Sigmoid colon (tissue), 3 donors: ENCODE measurements at regions not wholly inside any gene's neighbourhood (a gene's known extent, or its start where the extent isn't known, plus 50 kb on each side); places are given as distances from the start of the nearest gene placed in this dataset.
"Not testable (repeated sequence)": the region's sequence is repeated elsewhere in the genome, so short reads cannot be mapped to it uniquely, and the experiment has no call there.

Source experiments
- CTCF ChIP-seq, 4 experiments: fragments of 450-650 bp in 3 of 4; fragments of 200-600 bp in 1 of 4; IDR thresholded peaks; one replicate each; pipeline ENCODE4 v1.5.1; 2016 to 2019; ENCODE audit warnings: antibody characterized with exemption in 4 of 4, mild to moderate bottlenecking in 3 of 4, moderate library complexity in 2 of 4
- POLR2A ChIP-seq, 2 donors: fragments of 450-650 bp; IDR thresholded peaks; one replicate each; pipeline ENCODE4 v1.6.1; 2016; ENCODE audit warnings: antibody characterized with exemption in 2 of 2, mild to moderate bottlenecking in 2 of 2, moderate library complexity in 2 of 2

GRCh38 chr1:112825075-112825474 lies 109.9 kb upstream of the PPM1J start:
- TF ChIP-seq CTCF, POLR2A (IDR thresholded peaks at IDR 0.05): not testable (repeated sequence)
